Right cardiac atrium (tissue), 5 donors: ENCODE measurements at regions not wholly inside any gene's neighbourhood (a gene's known extent, or its start where the extent isn't known, plus 50 kb on each side); places are given as distances from the start of the nearest gene placed in this dataset.

Experiments used
- ATAC-seq, 2 donors: fragments of 200-7000 bp; cut with Tn5 transposase; one replicate each; pipeline versions ENCODE4 v1.8.0 to v1.9.1; 2020; ENCODE audit warnings: moderate library complexity in 2 of 2, mild to moderate bottlenecking in 1 of 2
- DNase-seq, 3 donors: peaks; one replicate each; pipeline ENCODE4 v3.0.0-alpha.2; 2020
- H3K27ac ChIP-seq: one replicate; pipeline ENCODE4 v1.5.1; 2013; ENCODE audit warnings: mild to moderate bottlenecking, low read length, control low read depth, moderate library complexity
- H3K27me3 ChIP-seq: one replicate; pipeline ENCODE4 v1.6.1; 2013; ENCODE audit not compliant: control insufficient read depth, insufficient read depth
- H3K4me1 ChIP-seq: one replicate; pipeline ENCODE4 v1.6.1; 2013; ENCODE audit warnings: low read length; ENCODE audit not compliant: control insufficient read depth, insufficient read depth
- H3K4me3 ChIP-seq: one replicate; pipeline ENCODE4 v1.5.1; 2013; ENCODE audit warnings: low read length, control low read depth
- H3K9me3 ChIP-seq: one replicate; pipeline ENCODE4 v1.6.1; 2013; ENCODE audit warnings: low read length; ENCODE audit not compliant: control insufficient read depth
- WGBS: extraction: QIAGEN DNeasy Blood & Tissue Kit; methylation state at CpG from one replicate; pipeline ENCODE4 v1.1.7; 2013; 5-methylcytosine and 5-hydroxymethylcytosine counted together
- intact Hi-C, 4 donors: fragments of 100-400 bp; cut with DNase I; formaldehyde crosslinking; loops; one replicate each; pipeline versions ENCODE4 v1.11.0 to v1.14.0; 2022 to 2023
- donor health status: healthy with polysubstance abuse.
- donor health status: DM: no; HTN: yes; CAD: no.
- donor health status: DM: no; HTN: no; CAD: no.
- donor health status: DM: no; HTN: yes; CAD: no; lungs with severe emphysema.
- donor health status: DM: yes; HTN: yes; CAD: no.

DNA sequence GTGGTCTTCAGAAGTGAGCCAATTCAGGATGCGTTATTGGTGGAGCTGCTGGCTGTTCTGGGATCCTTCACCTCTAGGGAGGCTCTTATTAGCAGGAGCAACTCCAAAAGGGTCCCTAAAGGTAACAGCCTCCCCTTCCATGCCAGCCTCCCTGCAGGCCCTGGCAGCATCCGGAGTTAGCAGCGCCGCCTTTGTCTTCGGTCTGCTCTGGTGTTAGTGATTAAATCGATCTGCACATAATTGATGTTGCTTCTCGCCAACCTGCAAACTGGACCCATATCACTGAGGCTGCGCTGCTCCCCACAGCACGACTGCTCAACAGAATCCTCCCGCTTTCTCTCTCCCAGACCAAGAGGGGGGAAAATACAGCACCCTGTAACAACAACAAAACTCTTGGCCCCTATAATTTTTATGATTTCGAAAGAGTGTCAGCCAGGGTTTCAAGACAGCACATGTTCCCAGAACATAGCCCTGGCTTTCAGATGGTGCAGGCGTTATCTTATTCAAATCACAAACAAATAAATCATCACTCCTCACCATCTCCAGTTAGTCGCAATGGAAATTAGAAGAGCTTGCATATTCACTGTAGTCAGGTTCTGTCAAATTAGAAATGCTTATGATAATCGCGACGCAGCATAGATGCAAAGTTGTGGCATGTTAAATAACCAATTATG lies 76.0 kb downstream of the IRX3 start:
- H3K4me1 ChIP-seq: no peaks in the 10 kb centered on the region
- peak in 1 of 2 donors; percentile 56 for ATAC-seq
- H3K27me3 ChIP-seq: no peaks in the 10 kb centered on the region
- no peak overlapping the region for H3K4me3 ChIP-seq
- WGBS: 74% methylated on average over 16 of the region's 16 CpGs
- no peaks in the 10 kb centered on the region for H3K9me3 ChIP-seq
- DNase-seq: no peak
- intact Hi-C loops: no loop called here
- H3K27ac ChIP-seq: no peak overlapping the region

DNA sequence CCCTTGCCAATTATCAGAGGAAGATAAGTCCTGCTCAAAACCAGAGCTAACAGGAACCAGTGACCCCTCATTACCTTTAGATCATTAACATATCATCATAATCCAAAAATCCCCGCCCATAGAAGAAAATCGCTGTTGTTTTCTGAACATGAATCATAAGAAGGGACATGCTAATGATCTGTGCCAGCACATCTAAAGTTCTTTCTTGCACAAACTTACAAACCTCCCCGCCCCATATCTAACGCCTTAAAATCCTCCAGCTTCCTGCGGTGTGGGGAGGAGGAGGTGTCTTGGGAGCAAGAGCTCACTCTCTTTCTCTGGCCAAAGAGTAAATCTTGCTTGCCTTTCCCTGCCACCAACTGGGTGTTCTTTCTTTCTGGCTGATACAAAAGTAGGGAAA lies 78.3 kb downstream of the IRX3 start:
- intact Hi-C loops: no loop called here
- H3K27ac ChIP-seq: no peak overlapping the region
- H3K4me3 ChIP-seq: no peak overlapping the region
- ATAC-seq: peak; percentile 58 to 72
- no peaks in the 10 kb centered on the region for H3K9me3 ChIP-seq
- H3K27me3 ChIP-seq: no peaks in the 10 kb centered on the region
- H3K4me1 ChIP-seq: no peaks in the 10 kb centered on the region
- no peak for DNase-seq
- 36% methylated on average over 5 of the region's 5 CpGs for WGBS

DNA sequence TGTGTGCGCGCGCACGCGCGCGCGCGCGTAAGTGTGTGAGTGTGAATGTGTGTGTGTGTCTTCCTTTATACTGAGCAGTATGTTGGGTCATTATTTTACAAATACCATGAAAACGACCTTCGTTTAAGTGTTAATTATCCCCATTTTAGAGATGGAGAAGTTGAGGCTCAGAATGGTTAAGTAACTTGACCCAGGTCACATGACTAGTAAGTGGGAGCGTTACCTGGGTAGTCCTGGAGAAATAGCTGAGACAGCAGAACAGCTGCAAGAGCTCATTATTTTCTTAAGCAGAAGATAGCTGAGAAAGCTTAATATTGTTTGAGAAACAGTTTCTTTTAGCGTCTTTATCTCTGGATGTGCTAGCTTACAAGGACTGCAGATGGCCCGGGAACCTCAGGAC lies 78.8 kb downstream of the IRX3 start:
- no peak for ATAC-seq
- no peaks in the 10 kb centered on the region for H3K4me1 ChIP-seq
- intact Hi-C loops: no loop called here
- H3K27ac ChIP-seq: no peak overlapping the region
- no peak for DNase-seq
- H3K4me3 ChIP-seq: no peak overlapping the region
- 71% methylated on average over 15 of the region's 15 CpGs for WGBS
- H3K9me3 ChIP-seq: no peaks in the 10 kb centered on the region
- H3K27me3 ChIP-seq: no peaks in the 10 kb centered on the region

DNA sequence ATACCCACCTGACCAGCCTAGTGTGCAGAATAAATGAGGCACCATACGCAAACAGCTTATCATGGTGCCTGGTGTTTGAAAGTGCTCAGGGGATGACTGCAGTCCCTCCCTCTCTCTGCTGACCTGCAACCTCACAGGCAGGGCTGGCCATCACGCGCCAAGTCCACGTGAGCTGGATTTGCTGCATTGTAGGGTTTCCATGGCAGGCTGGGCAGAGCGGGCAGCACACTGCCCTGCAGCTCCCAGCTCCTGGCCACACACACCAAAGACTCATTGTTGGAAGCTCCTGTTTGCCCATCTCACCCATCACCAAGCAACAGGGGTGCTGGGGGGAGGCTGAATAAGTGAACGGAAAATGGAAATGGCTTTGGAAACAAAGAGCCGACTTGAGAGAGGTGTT lies 81.8 kb downstream of the IRX3 start:
- DNase-seq (no peak), ATAC-seq (no peak)
- no peaks in the 10 kb centered on the region for H3K9me3 ChIP-seq
- intact Hi-C loops: no loop called here
- no peaks in the 10 kb centered on the region for H3K4me1 ChIP-seq
- 88% methylated on average over 7 of the region's 7 CpGs for WGBS
- H3K27me3 ChIP-seq: no peaks in the 10 kb centered on the region
- no peak overlapping the region for H3K27ac ChIP-seq
- no peak overlapping the region for H3K4me3 ChIP-seq

DNA sequence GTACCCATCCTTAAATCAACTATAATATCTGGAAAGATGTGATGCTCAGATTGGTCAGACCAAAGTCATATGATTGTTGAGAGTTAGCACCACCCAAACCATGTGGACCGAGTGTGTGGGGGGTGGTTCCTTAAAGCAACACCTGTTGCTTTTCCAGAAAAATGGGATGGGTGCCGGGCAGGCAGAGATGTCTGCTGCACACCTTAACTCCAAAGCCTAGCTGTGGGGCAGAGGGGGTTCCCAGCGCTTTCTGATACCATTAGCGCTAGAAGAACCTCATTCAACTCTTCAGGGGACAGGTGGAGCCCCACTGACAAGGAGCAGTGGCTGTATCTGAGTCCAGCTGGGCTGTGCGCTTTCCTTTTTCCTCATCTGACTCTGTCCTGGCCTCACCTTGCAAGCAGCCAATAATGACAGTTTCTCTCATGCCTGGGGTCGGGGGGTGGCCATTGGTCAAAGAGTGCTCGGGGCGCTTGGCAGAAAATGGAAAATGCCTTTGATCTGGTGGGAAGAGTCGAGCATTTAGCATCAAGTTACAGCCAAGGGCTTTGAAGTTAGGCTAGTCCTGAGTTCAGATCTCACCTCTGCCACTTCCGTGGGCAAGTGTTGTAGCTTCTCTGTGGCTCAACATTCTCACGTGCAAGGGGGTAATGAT lies 82.6 kb downstream of the IRX3 start:
- no peak for ATAC-seq
- intact Hi-C loops: no loop called here
- Histone ChIP-seq H3K9me3 (no peaks in the 10 kb centered on the region), H3K4me1 (no peaks in the 10 kb centered on the region), H3K4me3 (no peak overlapping the region), H3K27ac (no peak overlapping the region), H3K27me3 (no peaks in the 10 kb centered on the region)
- WGBS: 72% methylated on average over 11 of the region's 11 CpGs
- DNase-seq: no peak

DNA sequence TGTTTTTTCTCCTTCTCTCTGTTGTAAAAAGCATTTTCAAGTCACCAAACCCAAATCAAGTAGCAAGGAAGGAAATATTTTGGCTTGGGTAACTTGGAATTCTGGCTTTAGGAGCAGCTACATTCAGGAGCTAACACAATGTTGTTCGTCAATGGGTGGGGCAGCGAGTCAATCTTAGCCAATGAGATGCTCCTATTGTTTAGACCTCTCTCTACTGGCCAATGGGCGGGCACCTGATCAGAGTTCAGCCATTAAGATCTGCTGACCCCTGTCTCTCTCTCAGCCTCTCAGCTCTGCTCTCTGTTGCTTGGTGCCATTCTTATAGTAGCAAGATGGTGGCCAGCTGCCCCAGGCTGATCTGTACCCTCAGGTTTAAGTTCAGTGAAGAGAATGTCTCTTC lies 83.2 kb downstream of the IRX3 start:
- Histone ChIP-seq H3K9me3 (no peaks in the 10 kb centered on the region), H3K27ac (no peak overlapping the region), H3K4me3 (no peak overlapping the region), H3K27me3 (no peaks in the 10 kb centered on the region), H3K4me1 (no peaks in the 10 kb centered on the region)
- WGBS: 94% methylated on average over 3 of the region's 3 CpGs
- intact Hi-C loops: no loop called here
- ATAC-seq: no peak
- no peak for DNase-seq
